SK-N-SH treated with all-trans-retinoic acid at 6 μM for 48 hours (cell line): ENCODE measurements at regions not wholly inside any gene's neighbourhood (a gene's known extent, or its start where the extent isn't known, plus 50 kb on each side); places are given as distances from the start of the nearest gene placed in this dataset.

ENCODE experiments used
- ARNTL ChIP-seq: fragments of 450-650 bp; formaldehyde crosslinking; IDR thresholded peaks from 2 replicates; pipeline ENCODE4 v1.5.0; 2020; ENCODE audit warnings: low read depth, mild to moderate bottlenecking, moderate library complexity, borderline replicate concordance
- PPARA ChIP-seq: fragments of 250-450 bp; sonication (Bioruptor Pico); IDR thresholded peaks from 2 replicates; pipeline ENCODE4 v1.5.0; 2020; ENCODE audit warnings: mild to moderate bottlenecking, borderline replicate concordance
- RARB ChIP-seq: fragments of 250-450 bp; sonication (Bioruptor Pico); IDR thresholded peaks from 2 replicates; pipeline ENCODE4 v1.8.0; 2021; ENCODE audit warnings: mild to moderate bottlenecking, moderate library complexity
- ZC3H10 ChIP-seq: fragments of 250-450 bp; sonication (Bioruptor Pico); IDR thresholded peaks from 2 replicates; pipeline ENCODE4 v1.5.1; 2021; ENCODE audit warnings: mild to moderate bottlenecking, moderate library complexity
- ZFP3 ChIP-seq: fragments of 250-450 bp; sonication (Bioruptor Pico); IDR thresholded peaks from 2 replicates; pipeline ENCODE4 v1.5.0; 2020; ENCODE audit warnings: mild to moderate bottlenecking, moderate library complexity
- ZNF70 ChIP-seq: fragments of 450-650 bp; formaldehyde crosslinking; IDR thresholded peaks from 2 replicates; pipeline ENCODE4 v1.5.0; 2020; ENCODE audit warnings: mild to moderate bottlenecking, moderate library complexity
- ZNF8 ChIP-seq: fragments of 450-650 bp; formaldehyde crosslinking; IDR thresholded peaks from 2 replicates; pipeline ENCODE4 v1.5.0; 2020; ENCODE audit warnings: mild to moderate bottlenecking, moderate library complexity
- TF ChIP-seq, protein P1 (sequence below): fragments of 250-450 bp; sonication (Bioruptor Pico); IDR thresholded peaks from 2 replicates; pipeline ENCODE4 v1.5.1; 2020; ENCODE audit warnings: low read depth, mild to moderate bottlenecking, moderate library complexity

DNA sequence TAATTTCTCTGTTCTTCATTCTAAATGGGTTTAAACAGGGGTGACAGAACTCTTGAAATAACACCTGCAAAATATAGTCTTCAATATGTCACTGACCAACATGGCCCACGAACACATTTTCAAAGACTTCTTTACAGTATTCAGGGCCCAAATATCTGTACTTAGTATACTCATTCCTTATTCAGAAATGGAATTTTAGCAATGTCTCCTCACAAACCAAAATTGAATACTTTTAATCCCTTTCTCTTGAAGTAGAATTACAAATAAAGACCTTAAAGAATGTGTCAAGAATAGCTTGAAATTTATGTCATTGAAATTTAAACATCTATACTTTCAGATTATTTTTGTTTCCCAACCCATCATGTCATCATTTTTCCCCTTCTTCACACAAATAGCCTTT lies 263.1 kb downstream of the LRIG3 start:
- no peak for TF ChIP-seq PPARA (CRISPR knock-in tag)
- no peak for TF ChIP-seq ZFP3 (CRISPR knock-in tag)
- TF ChIP-seq, protein P1, sequence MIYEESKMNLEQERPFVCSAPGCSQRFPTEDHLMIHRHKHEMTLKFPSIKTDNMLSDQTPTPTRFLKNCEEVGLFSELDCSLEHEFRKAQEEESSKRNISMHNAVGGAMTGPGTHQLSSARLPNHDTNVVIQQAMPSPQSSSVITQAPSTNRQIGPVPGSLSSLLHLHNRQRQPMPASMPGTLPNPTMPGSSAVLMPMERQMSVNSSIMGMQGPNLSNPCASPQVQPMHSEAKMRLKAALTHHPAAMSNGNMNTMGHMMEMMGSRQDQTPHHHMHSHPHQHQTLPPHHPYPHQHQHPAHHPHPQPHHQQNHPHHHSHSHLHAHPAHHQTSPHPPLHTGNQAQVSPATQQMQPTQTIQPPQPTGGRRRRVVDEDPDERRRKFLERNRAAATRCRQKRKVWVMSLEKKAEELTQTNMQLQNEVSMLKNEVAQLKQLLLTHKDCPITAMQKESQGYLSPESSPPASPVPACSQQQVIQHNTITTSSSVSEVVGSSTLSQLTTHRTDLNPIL (CRISPR knock-in tag): no peak
- TF ChIP-seq ARNTL (CRISPR knock-in tag): no peak
- TF ChIP-seq ZC3H10: no peak
- no peak for TF ChIP-seq RARB (CRISPR knock-in tag)
- TF ChIP-seq ZNF70 (CRISPR knock-in tag): no peak
- no peak for TF ChIP-seq ZNF8
